22Rv1 (cell line): ENCODE measurements at regions not wholly inside any gene's neighbourhood (a gene's known extent, or its start where the extent isn't known, plus 50 kb on each side); places are given as distances from the start of the nearest gene placed in this dataset.

Experiments
- ZFX ChIP-seq: fragments of 450-650 bp; IDR thresholded peaks from 2 replicates; pipeline ENCODE4 v1.6.1; 2017; ENCODE audit warnings: antibody characterized with exemption, borderline replicate concordance
- TF ChIP-seq, protein P1 (sequence below): fragments of 450-650 bp; IDR thresholded peaks from 2 replicates; pipeline ENCODE4 v1.5.1; 2017; ENCODE audit warnings: mild to moderate bottlenecking

GRCh38 chr10:113252650-113253618 lies 299.9 kb upstream of the HABP2 start:
- TF ChIP-seq, protein P1, sequence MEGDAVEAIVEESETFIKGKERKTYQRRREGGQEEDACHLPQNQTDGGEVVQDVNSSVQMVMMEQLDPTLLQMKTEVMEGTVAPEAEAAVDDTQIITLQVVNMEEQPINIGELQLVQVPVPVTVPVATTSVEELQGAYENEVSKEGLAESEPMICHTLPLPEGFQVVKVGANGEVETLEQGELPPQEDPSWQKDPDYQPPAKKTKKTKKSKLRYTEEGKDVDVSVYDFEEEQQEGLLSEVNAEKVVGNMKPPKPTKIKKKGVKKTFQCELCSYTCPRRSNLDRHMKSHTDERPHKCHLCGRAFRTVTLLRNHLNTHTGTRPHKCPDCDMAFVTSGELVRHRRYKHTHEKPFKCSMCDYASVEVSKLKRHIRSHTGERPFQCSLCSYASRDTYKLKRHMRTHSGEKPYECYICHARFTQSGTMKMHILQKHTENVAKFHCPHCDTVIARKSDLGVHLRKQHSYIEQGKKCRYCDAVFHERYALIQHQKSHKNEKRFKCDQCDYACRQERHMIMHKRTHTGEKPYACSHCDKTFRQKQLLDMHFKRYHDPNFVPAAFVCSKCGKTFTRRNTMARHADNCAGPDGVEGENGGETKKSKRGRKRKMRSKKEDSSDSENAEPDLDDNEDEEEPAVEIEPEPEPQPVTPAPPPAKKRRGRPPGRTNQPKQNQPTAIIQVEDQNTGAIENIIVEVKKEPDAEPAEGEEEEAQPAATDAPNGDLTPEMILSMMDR, result no peak
- no peak for TF ChIP-seq ZFX
